Stimulated activated CD8-positive, alpha-beta memory T cell treated with anti-CD3 and anti-CD28 coated beads, Interleukin-7, amount 100 ng/mL, for 24 hours (primary cell): ENCODE measurements at regions not wholly inside any gene's neighbourhood (a gene's known extent, or its start where the extent isn't known, plus 50 kb on each side); places are given as distances from the start of the nearest gene placed in this dataset.
"Not testable (repeated sequence)": the region's sequence is repeated elsewhere in the genome, so short reads cannot be mapped to it uniquely, and the experiment has no call there.

Experiments
- DNase-seq: peaks from one replicate; pipeline ENCODE4 v3.0.0-alpha.2; 2020; ENCODE audit warnings: low read depth

DNA sequence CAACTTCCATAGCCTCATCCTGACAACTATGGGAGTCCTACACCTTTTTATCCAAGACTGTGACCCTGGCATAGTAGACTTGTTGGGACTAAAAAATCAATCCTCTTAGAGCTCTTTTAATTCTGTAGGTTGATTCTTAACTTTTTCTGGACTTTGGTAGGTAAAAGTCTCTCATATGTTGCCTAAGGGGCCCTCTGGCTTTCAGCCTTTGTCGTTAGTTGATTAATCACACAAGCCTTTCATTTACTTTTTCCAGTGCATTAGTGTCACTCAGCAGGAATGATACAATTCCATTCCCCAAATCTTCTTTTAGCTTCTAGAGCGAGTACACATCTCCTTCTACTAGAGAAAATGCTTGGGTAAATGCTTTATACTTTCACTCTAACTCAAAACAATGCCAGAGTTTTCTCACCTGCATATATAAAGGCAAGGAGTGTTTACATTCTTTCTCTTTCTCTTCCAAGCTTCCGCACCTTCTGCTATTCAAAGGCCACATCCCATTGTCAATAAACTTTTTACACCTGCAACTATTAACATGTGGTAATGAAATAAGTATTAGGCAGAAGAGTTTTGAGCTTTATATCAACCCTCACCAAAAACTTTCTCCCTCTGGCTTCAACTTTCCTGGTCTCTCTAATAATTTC lies 516.6 kb downstream of the FAM181B start:
- no peak for DNase-seq

DNA sequence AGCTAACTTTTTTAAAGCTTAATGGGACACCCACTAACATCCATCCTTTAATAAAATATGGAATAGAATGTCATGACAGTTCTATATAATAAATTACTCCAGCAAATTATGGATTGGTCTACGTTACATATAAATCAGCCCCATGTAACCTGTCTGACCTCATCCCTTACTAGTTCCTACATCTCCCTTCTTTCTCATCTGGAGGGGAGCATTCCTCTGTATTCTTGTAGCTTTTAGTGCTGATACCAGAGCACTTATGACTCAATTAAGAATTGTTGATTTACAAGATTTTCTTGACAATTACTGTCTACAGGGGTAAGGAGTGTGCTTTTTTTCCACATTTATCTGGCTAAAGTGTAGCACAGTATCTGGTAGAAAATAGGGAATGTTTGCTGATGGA lies 523.7 kb downstream of the FAM181B start:
- no peak for DNase-seq

DNA sequence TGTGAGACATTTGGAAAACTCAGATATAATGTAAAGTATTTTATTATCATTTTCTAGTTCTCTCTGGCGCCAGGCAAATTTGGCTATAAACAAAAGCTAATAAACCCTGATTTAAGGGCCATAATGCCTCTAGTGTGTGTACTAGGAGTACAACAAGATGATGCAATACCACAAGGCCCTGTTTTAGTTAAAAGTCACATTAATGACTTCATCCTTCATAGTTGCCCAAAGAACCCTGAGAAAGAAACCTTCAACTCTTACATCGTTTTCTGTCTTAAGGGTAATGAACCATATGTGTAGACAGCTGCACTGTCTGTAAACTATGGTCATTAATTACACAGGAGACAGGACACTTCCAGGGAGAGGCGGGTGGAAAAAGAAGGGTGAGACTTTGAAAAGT lies 538.4 kb downstream of the FAM181B start:
- DNase-seq = no peak

DNA sequence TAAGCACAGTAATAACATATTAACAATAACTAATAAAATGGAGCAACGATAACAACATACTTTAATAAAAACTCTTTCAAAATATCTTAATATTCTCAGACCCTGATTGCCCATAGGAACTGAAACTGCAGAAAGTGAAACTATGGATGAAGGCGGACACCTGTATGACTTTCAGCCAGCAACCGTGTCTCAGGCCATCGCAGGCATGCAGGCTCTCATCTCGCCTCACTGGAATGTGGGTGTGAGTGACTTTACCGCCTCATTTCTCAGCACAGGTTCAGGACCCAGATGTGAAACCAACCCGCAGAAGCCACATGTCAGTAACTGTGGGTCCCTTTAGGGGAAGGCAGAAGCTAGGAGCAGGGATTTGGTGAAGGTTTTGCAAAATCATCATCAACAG lies 539.1 kb downstream of the FAM181B start:
- no peak for DNase-seq

DNA sequence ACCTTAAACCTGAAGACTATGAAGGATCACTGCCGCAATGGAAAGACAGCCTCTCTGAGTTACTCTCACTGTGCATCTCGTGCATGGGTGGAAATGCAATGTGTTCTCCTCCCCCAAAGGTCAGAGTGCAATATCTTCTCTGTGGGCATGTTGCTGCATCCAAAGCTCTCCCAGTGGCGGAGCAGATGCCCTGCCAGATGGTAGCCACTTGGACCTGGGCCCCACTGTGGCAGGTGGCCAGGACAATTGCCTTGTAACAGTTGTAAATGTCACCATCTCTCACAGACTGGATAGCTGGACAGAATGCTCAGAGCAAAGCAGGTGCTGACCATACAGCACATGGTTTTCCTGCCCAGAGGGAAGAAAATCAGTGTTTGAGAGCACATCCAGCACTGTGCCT lies 542.0 kb downstream of the FAM181B start:
- DNase-seq = no peak

DNA sequence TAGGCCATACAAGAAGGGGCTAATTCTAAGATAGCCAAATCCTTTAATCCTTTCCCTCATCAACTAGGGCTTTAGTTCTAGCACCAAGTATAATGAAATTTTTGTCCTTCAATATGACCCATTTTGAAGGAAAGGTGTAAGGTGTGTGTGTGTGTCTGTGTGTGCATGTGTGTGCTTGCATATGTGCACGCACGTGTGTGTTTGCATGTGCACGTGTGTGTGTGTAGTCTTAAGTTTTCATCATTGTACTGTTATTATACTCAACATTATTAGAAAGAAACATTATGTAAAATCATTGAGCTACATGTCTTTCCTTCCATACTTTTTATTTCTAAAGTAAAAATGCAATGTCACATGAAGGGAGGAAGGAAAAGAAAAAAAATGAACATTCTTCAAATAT lies 547.7 kb downstream of the FAM181B start:
- DNase-seq = no peak

DNA sequence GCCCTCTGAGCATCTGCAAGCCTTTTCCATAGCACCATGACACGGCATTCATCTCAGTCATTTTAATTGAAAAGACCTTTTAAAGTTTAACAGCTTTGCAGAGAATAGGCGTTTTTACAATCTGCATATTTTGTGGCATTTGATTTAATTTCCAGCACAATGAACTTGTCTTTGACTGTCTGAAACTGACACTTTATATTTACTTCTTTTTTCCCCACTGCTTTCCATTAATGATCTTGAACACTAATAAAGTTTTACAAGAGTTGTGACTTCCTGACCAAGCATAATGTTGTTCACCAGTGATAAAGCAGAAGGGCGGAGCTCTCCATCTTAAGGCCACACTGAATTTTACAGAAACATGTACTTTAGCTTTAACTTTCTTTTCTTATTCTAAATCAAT lies 548.7 kb downstream of the FAM181B start:
- no peak for DNase-seq

DNA sequence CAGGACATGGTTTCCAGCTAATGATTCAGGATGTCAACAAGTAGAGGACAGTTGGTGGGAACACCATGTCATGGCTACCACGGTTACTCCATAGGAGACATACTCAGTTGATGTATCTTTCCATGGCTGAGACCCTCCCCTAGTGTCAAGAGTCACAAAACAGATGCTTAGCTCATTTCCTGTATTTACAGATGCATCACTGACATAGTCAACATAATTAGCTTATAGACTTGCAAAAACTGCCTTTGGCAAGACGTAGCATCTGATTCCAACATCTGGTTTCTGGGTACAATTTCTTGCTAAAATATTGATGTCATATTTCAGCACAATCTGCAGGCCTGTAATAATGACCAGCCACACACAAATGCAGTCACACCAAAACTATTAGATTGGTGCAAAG lies 550.3 kb downstream of the FAM181B start:
- no peak for DNase-seq

DNA sequence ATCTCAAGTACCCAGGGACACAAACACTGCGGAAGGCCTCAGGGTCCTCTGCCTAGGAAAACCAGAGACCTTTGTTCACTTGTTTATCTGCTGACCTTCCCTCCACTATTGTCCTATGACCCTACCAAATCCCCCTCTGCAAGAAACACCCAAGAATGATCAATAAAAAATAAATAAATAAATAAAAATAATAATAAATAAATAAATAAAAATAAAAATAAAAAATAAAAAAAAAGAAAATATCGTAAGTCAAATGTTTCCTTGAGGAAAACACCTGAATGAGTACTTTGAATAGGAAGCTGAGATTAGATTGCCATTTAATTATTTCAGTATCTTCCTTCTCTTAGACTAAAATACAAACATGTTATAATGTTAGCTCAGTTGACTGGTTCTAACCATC lies 551.0 kb downstream of the FAM181B start:
- not testable (repeated sequence) for DNase-seq

DNA sequence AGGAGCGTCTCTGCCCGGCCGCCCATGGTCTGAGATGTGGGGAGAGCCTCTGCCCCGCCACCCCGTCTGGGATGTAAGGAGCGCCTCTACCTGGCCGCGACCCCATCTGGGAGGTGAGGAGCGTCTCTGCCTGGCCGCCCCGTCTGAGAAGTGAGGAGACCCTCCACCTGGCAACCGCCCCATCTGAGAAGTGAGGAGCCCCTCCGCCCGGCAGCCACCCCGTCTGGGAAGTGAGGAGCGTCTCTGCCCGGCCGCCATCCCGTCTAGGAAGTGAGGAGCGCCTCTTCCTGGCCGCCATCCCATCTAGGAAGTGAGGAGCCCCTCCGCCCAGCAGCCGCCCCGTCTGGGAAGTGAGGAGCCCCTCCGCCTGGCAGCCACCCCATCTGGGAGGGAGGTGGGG lies 551.9 kb downstream of the FAM181B start:
- not testable (repeated sequence) for DNase-seq

DNA sequence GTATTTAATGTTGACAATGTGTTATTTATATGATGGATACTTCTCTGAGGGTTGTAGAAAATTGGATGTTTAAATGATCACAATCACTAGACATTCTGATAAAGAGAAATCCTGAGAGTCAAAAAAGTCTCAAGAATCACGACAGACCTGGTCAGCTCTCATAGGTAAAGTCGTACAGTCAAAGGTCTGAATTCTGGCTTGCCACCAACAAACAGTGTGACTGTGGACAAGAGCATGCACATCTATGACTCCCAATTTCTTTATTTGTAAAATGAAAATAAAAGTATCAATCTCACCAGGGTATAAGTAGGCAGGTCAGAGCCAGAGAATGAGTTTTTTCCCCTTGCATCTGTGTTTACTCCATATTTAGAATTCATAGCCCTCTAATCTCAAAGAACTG lies 556.7 kb downstream of the FAM181B start:
- DNase-seq = no peak

DNA sequence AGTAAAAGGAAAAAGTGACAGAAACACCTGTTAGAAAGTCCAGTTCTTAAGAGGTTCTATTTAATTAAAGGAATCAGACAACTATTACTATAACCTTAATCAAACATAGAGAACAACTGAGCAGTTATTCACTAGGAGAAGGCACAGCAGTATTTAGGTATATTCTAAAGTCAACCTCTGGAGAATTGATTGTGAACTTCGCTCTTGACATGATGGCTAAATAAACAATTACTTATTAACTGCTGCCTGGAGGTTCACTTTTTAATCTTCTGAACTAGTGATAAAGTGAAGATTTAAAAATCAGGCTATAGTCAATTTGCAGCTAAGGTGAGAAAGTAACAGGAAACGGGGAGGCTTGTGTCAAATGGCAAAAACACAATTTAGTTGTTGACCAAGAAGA lies 557.3 kb downstream of the FAM181B start:
- DNase-seq = no peak

DNA sequence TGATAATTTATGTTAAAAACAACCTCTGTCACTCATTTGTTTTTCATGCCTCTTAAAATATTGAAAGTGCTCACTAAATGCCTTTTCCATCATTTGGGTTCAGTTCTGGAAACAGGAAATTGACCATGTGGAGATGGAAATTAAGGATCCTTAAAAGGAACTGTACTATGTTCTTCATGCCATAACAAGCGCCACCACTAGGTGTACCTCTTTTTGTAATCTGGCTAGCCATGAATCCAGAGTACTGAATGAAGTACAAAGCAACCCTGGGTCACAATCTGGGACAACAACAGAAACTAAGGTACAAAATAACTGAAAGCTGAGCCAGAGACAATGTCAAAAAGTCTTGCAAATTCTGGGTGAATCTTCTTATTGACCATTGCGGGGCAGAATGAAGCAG lies 559.1 kb downstream of the FAM181B start:
- DNase-seq = no peak

DNA sequence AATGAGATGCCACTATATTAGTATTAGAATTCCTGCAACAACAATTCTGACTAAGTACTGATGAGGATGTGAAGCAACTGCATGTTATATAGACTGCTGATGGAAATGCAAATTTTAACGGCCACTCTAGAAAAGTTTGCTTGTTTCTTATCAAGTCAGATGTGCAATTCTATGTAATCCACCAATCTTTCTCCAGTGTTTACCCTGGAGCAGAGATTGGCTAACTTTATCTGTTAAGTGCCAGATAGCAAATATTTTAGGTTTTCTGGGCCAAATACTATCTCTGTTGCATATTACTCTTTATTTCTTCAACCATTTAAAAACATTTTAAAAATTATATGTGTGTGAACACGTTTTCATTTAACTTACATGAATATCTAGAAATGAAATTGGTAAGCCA lies 586.9 kb downstream of the FAM181B start:
- no peak for DNase-seq

DNA sequence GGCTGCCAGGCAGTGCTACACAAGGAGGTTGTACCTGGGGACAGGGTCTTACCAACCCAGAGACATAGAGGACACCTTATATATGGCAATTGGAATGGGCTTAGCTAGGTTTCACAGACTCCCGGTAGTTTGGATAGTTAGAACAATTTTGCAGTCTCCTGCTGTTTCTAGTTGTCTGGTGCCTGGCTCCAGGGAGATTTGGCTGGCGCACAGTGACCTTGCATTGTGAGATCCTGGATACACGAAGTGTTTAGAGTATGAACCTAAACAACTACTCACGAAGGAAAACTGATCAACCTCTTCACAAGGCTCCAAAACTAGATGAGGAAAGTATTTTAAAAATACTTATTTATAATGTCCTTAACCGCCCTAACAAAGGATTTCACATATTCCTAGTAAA lies 614.7 kb downstream of the FAM181B start:
- no peak for DNase-seq

DNA sequence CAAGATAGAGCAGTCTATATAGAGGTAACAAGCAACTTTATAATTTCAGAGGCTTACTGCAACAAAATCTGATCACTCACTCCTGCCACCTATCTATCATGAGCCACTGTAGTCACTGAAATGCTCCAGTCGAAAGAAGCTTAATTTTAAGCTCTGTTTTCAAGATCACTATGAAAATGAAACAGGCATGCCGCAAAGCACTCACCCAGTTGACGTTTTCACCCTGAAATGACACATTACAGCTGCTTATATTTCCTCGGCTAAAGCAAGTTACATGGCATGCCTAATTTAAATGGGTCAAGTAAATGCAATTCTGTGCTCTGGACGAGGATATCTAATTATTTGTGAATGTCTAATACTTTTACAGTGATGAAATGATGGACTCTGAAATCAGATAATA lies 616.3 kb downstream of the FAM181B start:
- DNase-seq = no peak

DNA sequence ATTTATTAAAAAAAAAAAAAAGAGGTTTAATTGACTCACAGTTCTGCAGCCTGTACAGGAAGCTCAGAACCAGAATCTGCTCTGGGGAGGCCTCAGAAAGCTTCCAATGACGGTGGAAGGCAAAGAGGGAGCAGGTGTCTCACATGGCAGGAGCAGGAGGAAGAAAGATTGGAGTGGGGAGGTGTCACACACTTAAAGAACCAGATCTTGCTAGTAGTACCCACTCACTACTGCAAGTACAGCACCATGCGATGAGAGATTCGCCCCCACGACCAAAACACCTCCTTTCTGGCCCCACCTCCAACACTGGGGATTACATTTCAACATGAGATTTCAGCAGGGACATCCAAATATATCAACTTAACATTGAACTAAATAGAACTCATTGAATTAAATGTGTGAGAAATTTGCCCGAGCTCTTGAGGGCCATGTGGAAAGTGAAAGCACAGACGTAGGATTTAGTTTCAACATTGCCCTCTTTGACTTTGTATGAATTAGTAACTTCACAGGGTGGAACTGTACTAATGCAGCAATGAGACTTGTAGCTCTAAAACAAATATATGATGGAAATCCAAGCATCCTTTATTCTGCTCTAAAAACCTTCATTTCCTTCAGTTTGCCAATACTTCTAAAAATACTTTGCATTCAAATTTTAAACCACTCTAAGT lies 628.2 kb downstream of the FAM181B start:
- DNase-seq = no peak

DNA sequence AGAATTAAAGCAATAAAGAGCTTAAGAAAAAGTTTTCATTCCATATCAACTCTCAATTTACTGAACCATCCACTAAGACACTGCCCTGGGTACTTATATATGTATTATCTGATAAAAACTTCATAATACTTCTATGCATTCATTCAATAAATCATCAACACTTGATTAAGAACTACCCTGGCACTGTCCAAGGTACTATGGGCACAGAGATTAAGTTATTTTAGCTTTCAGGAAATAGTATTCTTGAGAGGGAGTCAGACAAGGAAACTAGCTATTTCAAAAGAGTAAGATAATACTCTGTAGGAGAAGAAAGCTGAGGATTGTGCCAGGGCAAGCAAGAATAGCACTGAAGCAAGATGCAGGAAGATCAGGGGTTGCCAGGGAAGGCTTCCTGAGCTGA lies 640.8 kb downstream of the FAM181B start:
- DNase-seq = no peak

DNA sequence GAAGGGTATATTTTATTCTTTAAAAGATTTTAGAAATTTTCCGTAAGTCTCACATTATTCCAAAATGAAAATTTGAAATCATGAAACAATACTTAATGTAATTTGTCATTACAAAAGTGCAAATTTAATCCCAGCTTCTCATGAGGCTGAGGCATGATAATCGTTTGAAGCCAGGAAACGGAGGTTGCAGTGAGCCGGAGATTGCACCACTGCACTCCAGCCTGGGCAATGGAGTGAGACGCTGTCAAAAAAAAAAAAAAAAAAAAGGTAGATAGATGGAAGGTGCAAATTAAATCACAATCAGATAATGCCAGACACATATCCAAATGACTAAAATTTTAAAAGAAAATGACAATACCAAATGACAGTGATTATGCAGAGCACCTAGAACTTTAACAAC lies 644.2 kb downstream of the FAM181B start:
- no peak for DNase-seq

DNA sequence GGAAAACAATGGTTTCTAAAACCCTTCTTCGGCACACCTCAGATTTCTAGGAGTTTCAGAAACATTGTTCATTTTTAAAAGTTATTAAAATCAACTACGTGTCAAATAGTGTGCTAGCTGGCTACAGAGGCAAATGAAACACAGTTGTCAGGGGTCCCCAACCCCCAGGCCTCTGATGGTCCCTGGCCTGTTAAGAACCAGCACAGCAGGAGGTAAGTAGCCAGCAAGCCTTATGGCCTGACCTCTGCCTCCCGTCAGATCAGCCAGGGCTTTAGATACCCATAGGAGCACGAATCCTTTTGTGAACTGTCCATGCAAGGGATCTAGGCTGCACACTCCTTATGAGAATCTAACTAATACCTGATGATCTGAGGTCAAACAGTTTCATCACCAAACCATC lies 648.2 kb downstream of the FAM181B start:
- no peak for DNase-seq

DNA sequence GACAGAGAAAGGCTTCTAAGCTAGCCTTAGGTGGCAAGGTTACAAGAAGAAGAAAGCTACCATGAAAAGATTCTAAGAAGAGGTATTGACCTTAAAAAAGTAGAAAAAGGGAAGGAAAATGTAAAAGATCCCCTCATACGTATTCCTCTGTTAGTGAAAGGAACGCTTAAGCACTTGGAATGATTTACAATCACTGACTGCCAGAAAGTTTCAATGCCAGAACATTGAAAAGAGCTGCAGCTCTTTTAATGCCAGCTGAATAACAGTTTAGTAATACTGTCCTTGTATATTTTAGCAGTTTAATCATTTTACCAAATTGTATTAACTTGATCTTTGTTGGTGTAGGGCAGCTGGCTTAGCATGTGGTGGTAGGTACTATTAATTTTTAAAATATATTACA lies 650.7 kb downstream of the FAM181B start:
- DNase-seq = no peak

DNA sequence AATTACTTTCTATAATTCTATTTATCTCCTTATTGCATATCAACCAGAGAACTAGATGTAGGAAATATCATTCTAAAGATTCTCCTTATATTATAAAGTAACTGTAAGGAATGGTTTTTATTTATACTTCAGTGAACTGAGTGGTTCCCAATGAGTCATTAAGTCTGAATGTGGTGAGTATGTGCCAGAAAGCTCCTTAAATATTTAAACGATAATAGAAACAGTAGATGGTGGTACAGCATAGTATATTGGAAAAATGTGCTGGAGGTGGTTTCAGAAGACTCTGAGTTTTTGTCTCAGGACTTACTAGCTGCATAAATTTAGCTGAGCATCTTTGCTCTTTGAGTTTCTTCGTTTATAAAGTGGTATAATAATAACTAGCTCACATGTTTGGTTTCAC lies 653.5 kb downstream of the FAM181B start:
- DNase-seq = no peak

DNA sequence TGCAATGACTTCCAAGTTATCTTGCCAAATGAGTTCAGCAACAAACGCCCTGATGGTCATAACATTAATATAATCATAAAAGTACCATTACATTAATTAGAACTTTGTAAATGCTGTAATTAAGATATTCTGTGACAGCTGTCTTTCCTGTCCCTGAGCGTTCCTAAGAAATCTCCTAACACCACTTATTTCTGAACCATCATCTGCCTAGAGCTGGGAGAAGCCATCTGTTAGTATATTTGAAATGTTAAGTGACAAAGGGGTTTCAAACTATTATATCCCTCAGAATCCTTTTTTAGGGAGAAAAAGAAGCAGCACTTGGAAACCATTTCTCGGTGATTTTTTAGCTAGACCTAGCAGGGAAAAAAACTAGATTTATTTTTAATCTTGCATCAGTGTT lies 657.5 kb downstream of the FAM181B start:
- DNase-seq = no peak

DNA sequence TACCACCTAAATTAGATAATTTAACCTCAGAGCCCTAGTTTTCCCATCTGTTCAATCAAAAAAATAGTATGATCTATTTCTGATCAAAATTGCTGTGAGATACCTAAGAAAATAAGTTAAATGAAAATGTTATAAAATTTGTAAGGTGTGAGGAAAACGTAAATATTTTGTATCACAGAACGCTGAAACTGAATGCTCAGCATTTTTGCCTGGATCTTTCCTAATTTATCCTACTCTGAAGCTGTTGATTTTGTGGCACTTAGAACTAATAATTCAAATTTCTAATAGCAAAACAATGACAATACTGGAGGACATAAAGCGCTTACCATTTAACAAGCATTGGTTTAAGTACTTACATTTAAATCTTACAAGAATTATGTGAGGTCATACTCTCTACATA lies 674.2 kb downstream of the FAM181B start:
- DNase-seq = no peak
